ENCODE measurements at regions not wholly inside any gene's neighbourhood (a gene's known extent, or its start where the extent isn't known, plus 50 kb on each side); places are given as distances from the start of the nearest gene placed in this dataset.

- TF ChIP-seq POLR2AphosphoS5 (IDR thresholded peaks at IDR 0.05; ENCODE audit: borderline replicate concordance, low read depth, low read length) (no peak), EZH2 (IDR thresholded peaks at IDR 0.05) (no peak), FOXP2 (optimal IDR thresholded peaks at IDR 0.05; ENCODE audit: control extremely low read depth, extremely low read length, insufficient read depth) (no peak)
Measured at GRCh38 chr16:29111421-29111820, 126.6 kb downstream of the LAT start.
